Stimulated activated CD8-positive, alpha-beta memory T cell treated with anti-CD3 and anti-CD28 coated beads, Interleukin-12 subunit alpha, Interleukin-12 subunit beta, amount 100 ng/mL, for 24 hours (primary cell): ENCODE measurements at regions not wholly inside any gene's neighbourhood (a gene's known extent, or its start where the extent isn't known, plus 50 kb on each side); places are given as distances from the start of the nearest gene placed in this dataset.

Experiments
- DNase-seq: peaks from one replicate; pipeline ENCODE4 v3.0.0-alpha.2; 2020; ENCODE audit errors: extremely low read depth

DNA sequence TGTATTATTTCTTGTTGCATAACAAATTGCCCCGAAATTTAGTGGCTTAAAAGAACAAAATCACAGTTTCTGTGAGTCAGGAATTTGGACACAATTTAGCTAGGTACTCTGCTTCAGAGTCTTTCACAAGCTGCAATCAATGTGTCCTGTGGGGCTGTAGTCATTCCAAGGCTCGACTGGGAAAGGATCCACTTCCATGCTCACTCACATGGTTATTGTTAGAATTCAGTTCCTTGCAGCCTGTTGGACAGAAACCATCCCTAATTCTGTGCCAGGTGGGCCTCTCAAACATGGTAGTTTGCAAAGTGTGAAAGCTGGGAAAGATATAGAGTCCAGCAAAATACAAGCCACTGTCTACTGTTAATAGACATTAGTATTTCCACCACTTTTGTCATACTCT is 59.7 kb upstream of the ARID2 start:
- no peak for DNase-seq

DNA sequence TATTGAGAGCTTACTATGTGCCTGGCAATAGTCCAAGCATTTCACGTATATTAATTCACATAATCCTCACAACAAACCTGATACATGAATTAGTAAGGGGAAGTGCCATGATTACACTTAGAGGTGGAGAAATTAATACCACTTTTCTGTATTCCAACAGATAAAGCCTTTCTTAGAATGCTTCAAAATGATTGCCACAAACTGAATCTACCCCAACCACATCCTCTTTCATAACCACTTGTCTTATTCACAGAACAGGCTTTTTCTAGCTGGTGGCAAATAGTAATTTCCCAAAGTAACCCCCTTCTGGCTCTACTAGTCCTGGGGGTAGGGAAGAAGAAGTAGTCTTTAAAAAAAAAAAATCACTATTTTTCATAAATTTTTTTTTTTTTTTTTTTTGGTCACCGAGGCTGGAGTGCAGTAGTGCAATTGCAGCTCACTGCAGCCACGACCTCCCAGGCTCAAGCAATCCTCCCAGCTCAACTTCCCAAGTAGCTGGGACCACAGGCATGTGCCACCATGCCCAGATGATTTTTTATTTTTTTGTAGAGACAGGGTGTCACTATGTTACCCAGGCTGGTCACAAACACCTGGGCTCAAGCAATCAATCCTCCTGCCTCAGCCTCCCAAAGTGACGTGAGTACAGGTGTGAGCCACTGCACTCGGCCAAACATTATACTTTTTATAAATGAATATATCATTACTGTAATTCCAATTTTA is 59.0 kb upstream of the ARID2 start:
- no peak for DNase-seq

DNA sequence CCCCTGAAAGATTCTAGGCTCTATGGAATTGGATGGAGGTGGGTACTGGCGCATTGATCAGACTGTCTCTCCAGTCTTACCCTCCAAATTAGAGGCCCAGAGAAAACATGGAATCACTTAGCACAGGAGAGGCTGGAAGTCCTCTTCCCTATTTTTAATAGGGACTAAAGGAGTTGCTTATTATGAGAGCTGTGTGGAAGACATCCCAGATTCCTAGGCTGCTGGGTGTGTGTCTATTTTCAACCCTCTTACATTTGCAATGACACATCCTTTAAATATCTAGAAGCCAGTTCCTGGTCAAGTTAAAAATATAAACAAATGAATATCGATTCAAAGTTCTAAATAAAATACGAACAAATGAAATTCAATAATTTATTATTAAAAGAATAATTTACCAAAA is 58.3 kb upstream of the ARID2 start:
- no peak for DNase-seq

DNA sequence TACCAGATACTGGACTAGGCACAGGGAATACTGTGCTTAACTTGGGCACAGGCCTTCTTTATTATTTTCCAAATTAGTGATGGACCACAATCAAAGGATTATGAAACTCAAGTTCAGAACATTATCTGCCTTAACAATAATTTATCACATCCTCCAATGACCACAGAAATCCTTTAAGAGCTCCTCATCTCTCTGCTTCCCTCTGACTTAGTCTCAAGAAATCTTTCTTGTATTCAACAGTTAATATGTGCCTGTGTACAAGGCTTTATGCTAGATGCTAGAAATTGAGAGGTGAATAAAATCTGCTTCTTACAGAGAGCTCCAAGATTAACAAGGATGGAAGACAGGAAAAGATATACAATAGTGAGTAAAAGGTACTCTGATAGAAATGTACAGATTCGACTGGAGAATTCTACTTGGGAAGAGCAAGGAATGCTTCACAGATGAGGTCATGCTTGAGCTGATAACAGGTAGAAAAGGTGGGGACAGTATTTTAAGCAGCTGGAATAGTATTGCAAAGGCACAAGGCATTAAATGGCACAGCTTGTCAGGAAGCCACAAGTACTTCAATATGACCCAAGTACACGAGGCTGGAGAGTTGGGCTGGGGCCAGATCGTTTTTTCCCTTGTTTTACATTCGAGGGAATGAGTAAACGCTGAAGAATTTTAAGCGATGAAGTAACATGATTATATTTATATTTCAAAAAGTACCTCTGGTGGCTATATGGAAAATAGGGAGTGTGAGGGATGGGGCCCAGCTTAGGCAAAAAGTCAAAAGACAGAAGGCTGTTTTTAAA is 55.1 kb upstream of the ARID2 start:
- no peak for DNase-seq

DNA sequence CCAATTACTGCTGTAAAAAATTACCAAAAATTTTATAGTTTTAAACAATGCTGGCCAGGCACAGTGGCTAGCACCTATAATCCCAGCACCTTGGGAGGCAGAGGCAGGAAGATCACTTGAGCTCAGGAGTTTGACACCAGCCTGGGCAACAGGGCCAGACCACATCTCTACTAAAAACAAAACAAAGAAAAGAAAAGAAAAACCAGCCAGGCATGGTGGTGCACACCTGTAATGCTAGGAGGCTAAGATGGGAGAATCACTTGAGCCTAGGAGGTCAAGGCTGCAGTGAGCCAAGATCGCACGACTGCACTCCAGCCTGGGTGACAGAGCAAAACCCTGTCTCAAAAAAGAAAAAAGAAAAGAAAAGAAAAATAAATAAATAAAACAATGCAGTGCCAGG is 54.0 kb upstream of the ARID2 start:
- no peak for DNase-seq
